GM12878 (cell line): ENCODE measurements at regions not wholly inside any gene's neighbourhood (a gene's known extent, or its start where the extent isn't known, plus 50 kb on each side); places are given as distances from the start of the nearest gene placed in this dataset.

Experiments used
- CHD4 ChIP-seq: fragments of 200-600 bp; sonication (generic); IDR thresholded peaks from 2 replicates; pipeline ENCODE4 v1.6.1; 2016; ENCODE audit warnings: mild to moderate bottlenecking
- CTCF ChIP-seq, 3 experiments: IDR thresholded peaks in 2 of 3; conservative IDR thresholded peaks in 1 of 3; 2 replicates each; pipeline ENCODE4 v1.5.1; 2011; ENCODE audit warnings: low read depth in 3 of 3, low read length in 3 of 3, mild to moderate bottlenecking in 3 of 3, control low read depth in 2 of 3, moderate library complexity in 2 of 3, inconsistent platforms in 1 of 3, mixed read lengths in 1 of 3; ENCODE audit not compliant: control insufficient read depth in 2 of 3, insufficient read depth in 1 of 3; ENCODE audit errors: extremely low read depth in 1 of 3
- EZH2 ChIP-seq: IDR thresholded peaks from 2 replicates; pipeline ENCODE4 v1.6.1; 2012; ENCODE audit warnings: low read depth, mild to moderate bottlenecking, control low read depth, inconsistent platforms, low read length, borderline replicate concordance; ENCODE audit not compliant: control insufficient read depth
- NFYB ChIP-seq: IDR thresholded peaks from 2 replicates; pipeline ENCODE4 v1.6.1; 2011; ENCODE audit warnings: low read depth, mild to moderate bottlenecking, low read length, improper control_type of control experiment, moderate library complexity; ENCODE audit not compliant: insufficient read depth
- NRF1 ChIP-seq: conservative IDR thresholded peaks from 2 replicates; pipeline ENCODE4 v1.6.1; 2011; ENCODE audit warnings: mild to moderate bottlenecking, low read depth, low read length, improper control_type of control experiment
- POLR2A ChIP-seq: IDR thresholded peaks from 2 replicates; pipeline ENCODE4 v1.6.1; 2011; ENCODE audit warnings: low read depth, mild to moderate bottlenecking, low read length
- RCOR1 ChIP-seq: conservative IDR thresholded peaks from 2 replicates; pipeline ENCODE4 v1.6.1; 2012; ENCODE audit warnings: low read depth, low read length, improper control_type of control experiment
- SMC3 ChIP-seq: IDR thresholded peaks from 2 replicates; pipeline ENCODE4 v1.6.1; 2011; ENCODE audit warnings: low read length, improper control_type of control experiment, borderline replicate concordance
- SREBF1 ChIP-seq: IDR thresholded peaks from 2 replicates; pipeline ENCODE4 v1.6.1; 2012; ENCODE audit warnings: mild to moderate bottlenecking, low read length
- TAF1 ChIP-seq: IDR thresholded peaks from 2 replicates; pipeline ENCODE4 v1.6.1; 2011; ENCODE audit warnings: mild to moderate bottlenecking, low read depth, low read length, borderline replicate concordance
- ZNF217 ChIP-seq: fragments of 450-650 bp; IDR thresholded peaks from 2 replicates; pipeline ENCODE4 v1.6.1; 2017; ENCODE audit warnings: antibody characterized with exemption, mild to moderate bottlenecking
- TF ChIP-seq, protein P1 (sequence below): IDR thresholded peaks from 2 replicates; pipeline ENCODE4 v1.6.1; 2011; ENCODE audit warnings: borderline replicate concordance, low read depth, mild to moderate bottlenecking, moderate library complexity, mixed read lengths, low read length; ENCODE audit not compliant: insufficient read depth; ENCODE audit errors: extremely low read length
- TF ChIP-seq, protein P2 (sequence below): IDR thresholded peaks from 2 replicates; pipeline ENCODE4 v1.6.1; 2012; ENCODE audit warnings: mild to moderate bottlenecking, low read depth, low read length

GRCh38 chr14:85060121-85060520 is 469.8 kb upstream of the FLRT2 start:
- no peak for TF ChIP-seq SMC3
- no peak for TF ChIP-seq ZNF217
- no peak for TF ChIP-seq CTCF (IDR thresholded peaks at IDR 0.05 in 2 of 3, conservative IDR thresholded peaks at IDR 0.05 in 1 of 3; ENCODE audit: control insufficient read depth in 2 of 3, extremely low read depth in 1 of 3, insufficient read depth in 1 of 3, low read depth in 3 of 3, low read length in 3 of 3)
- TF ChIP-seq NFYB: no peak
- TF ChIP-seq EZH2: no peak
- TF ChIP-seq, protein P1, sequence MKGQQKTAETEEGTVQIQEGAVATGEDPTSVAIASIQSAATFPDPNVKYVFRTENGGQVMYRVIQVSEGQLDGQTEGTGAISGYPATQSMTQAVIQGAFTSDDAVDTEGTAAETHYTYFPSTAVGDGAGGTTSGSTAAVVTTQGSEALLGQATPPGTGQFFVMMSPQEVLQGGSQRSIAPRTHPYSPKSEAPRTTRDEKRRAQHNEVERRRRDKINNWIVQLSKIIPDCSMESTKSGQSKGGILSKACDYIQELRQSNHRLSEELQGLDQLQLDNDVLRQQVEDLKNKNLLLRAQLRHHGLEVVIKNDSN: no peak
- no peak for TF ChIP-seq CHD4
- TF ChIP-seq, protein P2, sequence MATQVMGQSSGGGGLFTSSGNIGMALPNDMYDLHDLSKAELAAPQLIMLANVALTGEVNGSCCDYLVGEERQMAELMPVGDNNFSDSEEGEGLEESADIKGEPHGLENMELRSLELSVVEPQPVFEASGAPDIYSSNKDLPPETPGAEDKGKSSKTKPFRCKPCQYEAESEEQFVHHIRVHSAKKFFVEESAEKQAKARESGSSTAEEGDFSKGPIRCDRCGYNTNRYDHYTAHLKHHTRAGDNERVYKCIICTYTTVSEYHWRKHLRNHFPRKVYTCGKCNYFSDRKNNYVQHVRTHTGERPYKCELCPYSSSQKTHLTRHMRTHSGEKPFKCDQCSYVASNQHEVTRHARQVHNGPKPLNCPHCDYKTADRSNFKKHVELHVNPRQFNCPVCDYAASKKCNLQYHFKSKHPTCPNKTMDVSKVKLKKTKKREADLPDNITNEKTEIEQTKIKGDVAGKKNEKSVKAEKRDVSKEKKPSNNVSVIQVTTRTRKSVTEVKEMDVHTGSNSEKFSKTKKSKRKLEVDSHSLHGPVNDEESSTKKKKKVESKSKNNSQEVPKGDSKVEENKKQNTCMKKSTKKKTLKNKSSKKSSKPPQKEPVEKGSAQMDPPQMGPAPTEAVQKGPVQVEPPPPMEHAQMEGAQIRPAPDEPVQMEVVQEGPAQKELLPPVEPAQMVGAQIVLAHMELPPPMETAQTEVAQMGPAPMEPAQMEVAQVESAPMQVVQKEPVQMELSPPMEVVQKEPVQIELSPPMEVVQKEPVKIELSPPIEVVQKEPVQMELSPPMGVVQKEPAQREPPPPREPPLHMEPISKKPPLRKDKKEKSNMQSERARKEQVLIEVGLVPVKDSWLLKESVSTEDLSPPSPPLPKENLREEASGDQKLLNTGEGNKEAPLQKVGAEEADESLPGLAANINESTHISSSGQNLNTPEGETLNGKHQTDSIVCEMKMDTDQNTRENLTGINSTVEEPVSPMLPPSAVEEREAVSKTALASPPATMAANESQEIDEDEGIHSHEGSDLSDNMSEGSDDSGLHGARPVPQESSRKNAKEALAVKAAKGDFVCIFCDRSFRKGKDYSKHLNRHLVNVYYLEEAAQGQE: no peak
- no peak for TF ChIP-seq SREBF1
- no peak for TF ChIP-seq POLR2A
- no peak for TF ChIP-seq NRF1
- no peak for TF ChIP-seq TAF1
- TF ChIP-seq RCOR1: no peak
